ENCODE measurements at regions not wholly inside any gene's neighbourhood (a gene's known extent, or its start where the extent isn't known, plus 50 kb on each side); places are given as distances from the start of the nearest gene placed in this dataset.

DNA sequence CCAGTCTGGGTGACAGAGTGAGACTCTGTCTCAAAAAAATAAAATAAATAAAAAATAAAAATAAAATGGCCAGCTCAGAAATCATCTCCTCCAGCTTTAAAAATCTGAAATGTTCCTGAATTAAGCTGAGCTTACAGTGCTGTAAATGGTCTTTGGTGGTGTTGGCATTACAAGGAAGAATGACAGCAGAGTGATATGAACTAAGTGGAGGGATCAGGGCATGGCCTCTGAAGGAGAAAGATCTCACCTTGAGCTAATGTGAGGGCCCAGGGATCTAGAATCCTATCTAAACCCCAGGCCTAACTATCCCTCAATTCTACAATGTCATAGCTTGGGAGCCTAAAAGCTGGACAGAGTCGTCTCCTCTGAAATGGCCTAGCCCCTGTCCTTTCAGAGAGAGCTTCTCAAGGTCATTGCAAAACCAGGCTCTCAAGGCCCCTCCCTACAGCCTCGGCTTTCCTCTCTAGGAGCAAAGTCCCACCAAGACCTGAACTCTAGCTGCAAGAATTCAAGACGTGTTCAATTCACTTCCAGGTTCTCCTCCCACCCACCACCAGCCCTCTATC lies 345.4 kb downstream of the BUD13 start:
- no peaks in the 10 kb centered on the region for H3K4me1 ChIP-seq
- DNase-seq (no peak), ATAC-seq (no peak)
- no peak overlapping the region for H3K4me3 ChIP-seq
- H3K36me3 ChIP-seq (ENCODE audit: insufficient read depth in 1 of 2, low read depth in 1 of 2), result no peaks in the 10 kb centered on the region
- no peak overlapping the region for H3K27ac ChIP-seq
- H3K9me3 ChIP-seq, result no peaks in the 10 kb centered on the region
- H3K27me3 ChIP-seq (ENCODE audit: insufficient read depth in 3 of 3, low read length in 2 of 3), result no peaks in the 10 kb centered on the region
- TF ChIP-seq, protein P1, sequence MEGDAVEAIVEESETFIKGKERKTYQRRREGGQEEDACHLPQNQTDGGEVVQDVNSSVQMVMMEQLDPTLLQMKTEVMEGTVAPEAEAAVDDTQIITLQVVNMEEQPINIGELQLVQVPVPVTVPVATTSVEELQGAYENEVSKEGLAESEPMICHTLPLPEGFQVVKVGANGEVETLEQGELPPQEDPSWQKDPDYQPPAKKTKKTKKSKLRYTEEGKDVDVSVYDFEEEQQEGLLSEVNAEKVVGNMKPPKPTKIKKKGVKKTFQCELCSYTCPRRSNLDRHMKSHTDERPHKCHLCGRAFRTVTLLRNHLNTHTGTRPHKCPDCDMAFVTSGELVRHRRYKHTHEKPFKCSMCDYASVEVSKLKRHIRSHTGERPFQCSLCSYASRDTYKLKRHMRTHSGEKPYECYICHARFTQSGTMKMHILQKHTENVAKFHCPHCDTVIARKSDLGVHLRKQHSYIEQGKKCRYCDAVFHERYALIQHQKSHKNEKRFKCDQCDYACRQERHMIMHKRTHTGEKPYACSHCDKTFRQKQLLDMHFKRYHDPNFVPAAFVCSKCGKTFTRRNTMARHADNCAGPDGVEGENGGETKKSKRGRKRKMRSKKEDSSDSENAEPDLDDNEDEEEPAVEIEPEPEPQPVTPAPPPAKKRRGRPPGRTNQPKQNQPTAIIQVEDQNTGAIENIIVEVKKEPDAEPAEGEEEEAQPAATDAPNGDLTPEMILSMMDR (IDR thresholded peaks at IDR 0.05), result no peak
- WGBS, 3 donors, result 33 to 40% (median 36%) methylated on average over 3 of the region's 3 CpGs
- intact Hi-C loops (cut with DNase I), result no loop called here

DNA sequence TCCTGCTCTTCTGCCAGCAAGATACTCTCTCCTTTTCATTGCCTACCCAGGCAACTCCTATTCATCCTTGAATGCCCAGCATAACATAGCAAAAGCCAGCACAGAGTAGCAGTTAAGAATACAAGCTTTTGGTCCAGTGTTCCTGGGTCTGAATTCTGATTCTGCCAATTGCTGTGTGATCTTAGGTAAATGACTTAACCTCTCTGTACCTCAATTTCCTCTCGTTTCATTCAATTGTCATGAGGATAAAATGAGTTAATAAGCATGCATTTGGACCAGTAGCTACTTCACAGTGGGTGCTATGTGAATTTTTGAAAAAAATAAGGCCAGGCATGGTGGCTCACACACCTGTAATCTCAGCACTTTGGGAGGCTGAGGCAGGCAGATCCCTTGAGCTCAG lies 346.0 kb downstream of the BUD13 start:
- 62 to 66% (median 63%) methylated on average over 1 of the region's 1 CpG for WGBS, 3 donors
- Histone ChIP-seq H3K4me1 (no peaks in the 10 kb centered on the region), H3K4me3 (no peak overlapping the region), H3K27me3 (ENCODE audit: insufficient read depth in 3 of 3, low read length in 2 of 3) (peaks cover 0 to under 1% (median 0%) of the 10 kb centered on the region in 3 donors), H3K36me3 (ENCODE audit: insufficient read depth in 1 of 2, low read depth in 1 of 2) (no peaks in the 10 kb centered on the region), H3K9me3 (no peaks in the 10 kb centered on the region), H3K27ac (no peak overlapping the region)
- TF ChIP-seq, protein P1 (IDR thresholded peaks at IDR 0.05), result no peak
- no peak for ATAC-seq
- DNase-seq, result no peak
- intact Hi-C loops (cut with DNase I), result no loop called here

DNA sequence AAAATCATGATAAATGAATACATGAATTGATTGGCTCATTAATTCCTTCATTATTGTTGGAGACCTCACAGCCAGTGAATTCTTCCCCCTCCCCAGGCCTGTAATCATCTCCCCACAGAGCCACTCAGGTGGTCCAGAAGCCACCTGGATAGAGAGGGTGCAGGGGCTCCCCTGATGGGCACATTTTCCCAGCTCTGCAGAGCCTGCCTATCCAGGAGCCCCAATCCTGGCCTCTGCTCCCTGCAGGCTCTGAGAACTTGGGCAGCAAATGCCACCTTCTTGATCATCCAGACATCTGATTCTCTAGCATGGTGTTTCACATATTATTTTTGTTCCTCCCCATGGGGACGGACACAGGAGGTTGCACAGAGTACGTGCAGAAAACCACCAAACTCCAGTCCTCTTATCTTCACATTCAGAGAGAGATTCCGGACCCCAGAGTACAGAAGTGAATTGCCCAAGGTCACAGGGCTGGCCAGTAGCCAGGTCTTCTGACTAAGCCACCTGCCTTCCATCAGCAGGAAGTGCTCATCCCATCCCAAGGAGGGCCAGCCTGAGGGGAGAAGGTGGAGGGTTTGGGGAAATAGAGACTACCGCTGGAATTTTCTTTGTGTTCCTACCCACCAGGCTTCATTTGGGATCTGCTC lies 348.0 kb downstream of the BUD13 start:
- intact Hi-C loops (cut with DNase I), result no loop called here
- no peaks in the 10 kb centered on the region for H3K36me3 ChIP-seq (ENCODE audit: insufficient read depth in 1 of 2, low read depth in 1 of 2)
- H3K4me1 ChIP-seq, result no peaks in the 10 kb centered on the region
- H3K9me3 ChIP-seq, result no peaks in the 10 kb centered on the region
- H3K27ac ChIP-seq, result no peak overlapping the region
- TF ChIP-seq, protein P1 (IDR thresholded peaks at IDR 0.05), result no peak
- no peak for DNase-seq
- H3K4me3 ChIP-seq, result no peak overlapping the region
- WGBS, 3 donors, result 75 to 86% (median 80%) methylated on average over 4 of the region's 4 CpGs
- ATAC-seq, result no peak
- peaks cover 0 to 12% (median 3%) of the 10 kb centered on the region in 3 donors for H3K27me3 ChIP-seq (ENCODE audit: insufficient read depth in 3 of 3, low read length in 2 of 3)

DNA sequence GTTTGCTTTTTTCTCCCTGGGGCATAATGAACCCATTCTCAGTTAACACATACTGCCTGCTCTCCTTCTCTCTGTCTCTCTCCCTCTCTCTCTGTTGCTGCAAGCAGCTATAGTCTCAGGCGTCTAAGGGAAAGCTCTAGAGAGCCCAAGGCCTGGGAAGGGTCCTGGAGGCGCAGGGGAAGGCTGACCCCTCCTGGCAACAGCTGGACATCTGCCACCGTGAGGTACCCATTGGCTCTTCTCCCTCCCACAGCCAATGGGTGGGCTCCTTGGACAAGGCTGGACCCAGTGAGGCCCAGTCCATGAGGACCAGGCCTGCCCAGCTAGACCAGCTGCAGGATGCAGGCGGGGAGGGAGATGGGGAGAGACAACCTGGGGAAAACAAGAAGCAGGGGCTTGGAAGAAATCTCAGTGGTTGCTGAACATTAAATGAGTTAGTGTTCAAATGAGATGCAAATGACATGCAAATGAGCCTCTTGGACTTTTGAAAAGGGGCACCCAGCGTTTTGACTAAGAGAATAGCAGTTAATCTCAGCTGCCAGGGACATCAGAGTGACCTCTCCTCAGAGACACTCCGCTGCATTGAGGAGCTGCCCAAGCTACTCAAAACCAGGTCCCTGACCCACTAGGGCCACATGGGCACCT lies 349.7 kb downstream of the BUD13 start:
- Histone ChIP-seq H3K36me3 (ENCODE audit: insufficient read depth in 1 of 2, low read depth in 1 of 2) (no peaks in the 10 kb centered on the region), H3K27ac (no peak overlapping the region), H3K27me3 (ENCODE audit: insufficient read depth in 3 of 3, low read length in 2 of 3) (peaks cover 0 to 12% (median 3%) of the 10 kb centered on the region in 3 donors), H3K4me3 (no peak overlapping the region), H3K9me3 (no peaks in the 10 kb centered on the region), H3K4me1 (no peaks in the 10 kb centered on the region)
- TF ChIP-seq, protein P1 (IDR thresholded peaks at IDR 0.05), result no peak
- intact Hi-C loops (cut with DNase I), result no loop called here
- DNase-seq, result no peak
- no peak for ATAC-seq
- WGBS, 3 donors, result 64 to 77% (median 74%) methylated on average over 6 of the region's 6 CpGs
